ENCODE measurements at regions not wholly inside any gene's neighbourhood (a gene's known extent, or its start where the extent isn't known, plus 50 kb on each side); places are given as distances from the start of the nearest gene placed in this dataset.

DNA sequence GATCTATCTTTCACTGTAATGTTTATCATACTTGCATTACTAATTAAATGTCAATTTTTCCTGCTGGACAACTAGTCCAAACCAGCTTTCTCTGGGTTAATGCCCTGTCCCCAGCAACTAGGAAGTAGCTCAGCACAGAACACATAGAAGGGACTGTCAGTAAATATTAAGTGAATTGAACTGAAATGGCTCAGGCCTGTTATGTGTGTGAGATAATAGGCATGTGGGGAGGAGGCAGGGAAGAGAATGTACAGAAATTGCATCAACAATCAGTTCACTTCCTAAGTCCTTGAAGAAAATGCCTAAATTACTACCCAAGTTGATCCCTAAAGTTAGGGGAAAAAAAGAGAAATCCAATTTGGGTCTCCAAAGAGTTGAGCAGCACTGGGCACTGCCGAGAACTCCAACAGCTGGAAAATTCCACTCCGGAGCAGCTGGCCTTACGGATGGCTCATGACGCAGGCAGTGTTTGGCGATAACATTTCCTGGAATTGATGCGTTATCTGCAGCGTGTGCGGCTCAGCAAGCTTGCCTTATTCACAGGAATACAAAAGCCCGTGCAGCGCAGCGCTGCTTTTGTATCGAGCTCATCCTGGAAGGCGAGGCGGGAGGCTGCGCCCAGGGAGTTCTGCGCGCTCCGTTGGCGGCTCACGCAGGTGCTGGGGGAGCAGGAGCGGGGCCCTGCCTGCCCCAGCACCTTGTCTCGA, 297.3 kb upstream of the LCORL start:
- no peak for TF ChIP-seq POLR2A (IDR thresholded peaks at IDR 0.05)
- TF ChIP-seq, protein P1, sequence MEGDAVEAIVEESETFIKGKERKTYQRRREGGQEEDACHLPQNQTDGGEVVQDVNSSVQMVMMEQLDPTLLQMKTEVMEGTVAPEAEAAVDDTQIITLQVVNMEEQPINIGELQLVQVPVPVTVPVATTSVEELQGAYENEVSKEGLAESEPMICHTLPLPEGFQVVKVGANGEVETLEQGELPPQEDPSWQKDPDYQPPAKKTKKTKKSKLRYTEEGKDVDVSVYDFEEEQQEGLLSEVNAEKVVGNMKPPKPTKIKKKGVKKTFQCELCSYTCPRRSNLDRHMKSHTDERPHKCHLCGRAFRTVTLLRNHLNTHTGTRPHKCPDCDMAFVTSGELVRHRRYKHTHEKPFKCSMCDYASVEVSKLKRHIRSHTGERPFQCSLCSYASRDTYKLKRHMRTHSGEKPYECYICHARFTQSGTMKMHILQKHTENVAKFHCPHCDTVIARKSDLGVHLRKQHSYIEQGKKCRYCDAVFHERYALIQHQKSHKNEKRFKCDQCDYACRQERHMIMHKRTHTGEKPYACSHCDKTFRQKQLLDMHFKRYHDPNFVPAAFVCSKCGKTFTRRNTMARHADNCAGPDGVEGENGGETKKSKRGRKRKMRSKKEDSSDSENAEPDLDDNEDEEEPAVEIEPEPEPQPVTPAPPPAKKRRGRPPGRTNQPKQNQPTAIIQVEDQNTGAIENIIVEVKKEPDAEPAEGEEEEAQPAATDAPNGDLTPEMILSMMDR (IDR thresholded peaks at IDR 0.05): no peak

Data from heart left ventricle (tissue), 13 donors.